ENCODE measurements at regions not wholly inside any gene's neighbourhood (a gene's known extent, or its start where the extent isn't known, plus 50 kb on each side); places are given as distances from the start of the nearest gene placed in this dataset.

DNA sequence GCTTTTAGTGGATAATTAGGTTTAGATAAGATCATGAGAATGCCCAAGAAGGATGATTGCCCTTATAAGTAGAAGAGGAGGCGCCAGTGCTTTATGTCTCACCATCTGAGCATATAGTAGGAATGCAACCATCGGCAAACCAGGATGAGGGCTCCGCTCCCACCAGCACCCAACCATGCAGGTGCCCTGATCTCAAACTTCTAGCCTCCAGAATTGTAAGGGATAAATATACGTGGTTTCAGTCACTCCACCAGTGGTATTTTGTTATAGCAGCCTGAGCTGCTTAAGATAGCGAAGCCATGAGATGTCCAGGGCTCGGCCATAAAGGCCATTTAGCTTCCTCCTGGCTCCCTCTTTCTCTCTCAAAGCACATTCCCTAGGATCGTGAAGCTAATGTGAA, 413.9 kb downstream of the MZT1 start:
- no peak for TF ChIP-seq POLR2A (IDR thresholded peaks at IDR 0.05; ENCODE audit: low read length)
- no peak for TF ChIP-seq GATA1 (IDR thresholded peaks at IDR 0.05; ENCODE audit: low read depth, low read length)

Data from erythroblast (primary cell).